IgD-negative memory B cell (primary cell): ENCODE measurements at regions not wholly inside any gene's neighbourhood (a gene's known extent, or its start where the extent isn't known, plus 50 kb on each side); places are given as distances from the start of the nearest gene placed in this dataset.

Experiments
- H3K27ac Mint-ChIP-seq, 3 donors: one replicate each; pipeline ENCODE4 v1.8.0; 2020 to 2022; ENCODE audit warnings: mild to moderate bottlenecking in 3 of 3, mixed read lengths in 3 of 3, moderate library complexity in 1 of 3
- H3K27me3 Mint-ChIP-seq: one replicate; pipeline ENCODE4 v1.8.0; 2021; ENCODE audit warnings: mixed read lengths
- H3K36me3 Mint-ChIP-seq: one replicate; pipeline ENCODE4 v1.8.0; 2020; ENCODE audit warnings: mild to moderate bottlenecking, mixed read lengths
- H3K4me1 Mint-ChIP-seq, 3 donors: one replicate each; pipeline ENCODE4 v1.8.0; 2020 to 2022; ENCODE audit warnings: mixed read lengths in 3 of 3, mild to moderate bottlenecking in 1 of 3
- H3K4me3 Mint-ChIP-seq, 4 donors: one replicate each; pipeline ENCODE4 v1.8.0; 2020 to 2022; ENCODE audit warnings: mild to moderate bottlenecking in 4 of 4, mixed read lengths in 4 of 4, moderate library complexity in 3 of 4
- H3K9me3 Mint-ChIP-seq, 3 donors: one replicate each; pipeline ENCODE4 v1.8.0; 2020 to 2021; ENCODE audit warnings: mixed read lengths in 3 of 3, mild to moderate bottlenecking in 1 of 3

DNA sequence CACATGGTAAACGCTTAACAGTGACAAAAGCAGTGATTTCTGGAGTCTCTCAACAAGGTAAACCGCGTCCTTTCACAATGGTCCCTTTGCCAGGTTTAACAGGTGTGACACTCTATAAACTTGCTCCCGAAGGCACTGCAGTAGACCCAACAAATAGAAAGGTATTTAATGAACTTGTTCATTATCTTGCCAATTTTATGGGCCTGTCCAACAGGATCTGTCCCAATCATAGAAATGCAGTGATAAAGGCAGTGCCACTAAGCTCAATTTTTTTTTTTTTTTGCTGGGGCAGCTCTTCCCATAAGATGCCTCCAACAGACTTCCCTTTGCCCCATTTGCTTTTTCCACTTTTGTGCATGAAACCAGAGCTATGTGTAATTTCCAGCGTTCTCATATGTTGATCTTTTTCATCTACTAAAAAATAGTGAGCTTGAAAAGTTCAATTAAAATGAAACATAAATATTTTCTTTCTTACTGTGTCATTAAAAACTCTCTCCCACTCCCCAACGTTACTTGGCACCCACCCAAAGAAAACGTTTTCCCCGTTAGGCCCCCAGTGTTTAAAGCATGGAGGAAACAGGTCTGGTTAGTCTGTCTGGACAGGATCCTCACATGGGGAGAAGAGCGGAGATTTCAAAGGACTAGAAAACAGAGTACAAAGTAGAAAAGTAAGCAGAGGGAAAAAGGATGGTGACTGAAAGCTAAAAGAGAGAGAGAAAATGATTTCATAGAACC, 80.9 kb upstream of the SPATA31D4 start:
- H3K4me1 Mint-ChIP-seq: no peaks in the 10 kb centered on the region
- H3K9me3 Mint-ChIP-seq: no peaks in the 10 kb centered on the region
- no peaks in the 10 kb centered on the region for H3K27me3 Mint-ChIP-seq
- no peak overlapping the region for H3K27ac Mint-ChIP-seq
- H3K36me3 Mint-ChIP-seq: no peaks in the 10 kb centered on the region
- H3K4me3 Mint-ChIP-seq: no peak overlapping the region

DNA sequence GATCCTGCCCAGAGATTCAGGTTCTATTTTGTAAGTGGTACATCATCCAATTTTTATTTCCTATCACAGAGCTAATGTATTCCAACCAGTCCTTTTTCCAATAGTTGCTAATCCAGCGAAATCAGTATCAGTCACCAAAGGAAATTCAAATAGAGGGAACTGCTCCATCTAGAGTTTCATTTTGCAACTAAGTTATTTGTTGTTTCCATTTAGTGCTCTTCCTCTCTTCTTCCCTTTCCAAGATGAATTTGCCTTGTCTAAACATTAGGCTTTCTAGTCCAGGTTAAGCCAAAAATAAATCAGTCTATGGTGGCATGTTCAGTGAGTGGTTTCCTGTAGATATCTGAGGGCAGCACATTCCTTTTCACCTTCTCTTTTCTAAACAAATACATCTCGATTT, 79.8 kb upstream of the SPATA31D4 start:
- no peak overlapping the region for H3K27ac Mint-ChIP-seq
- no peaks in the 10 kb centered on the region for H3K27me3 Mint-ChIP-seq
- H3K9me3 Mint-ChIP-seq: no peaks in the 10 kb centered on the region
- no peak overlapping the region for H3K4me3 Mint-ChIP-seq
- no peaks in the 10 kb centered on the region for H3K4me1 Mint-ChIP-seq
- no peaks in the 10 kb centered on the region for H3K36me3 Mint-ChIP-seq

DNA sequence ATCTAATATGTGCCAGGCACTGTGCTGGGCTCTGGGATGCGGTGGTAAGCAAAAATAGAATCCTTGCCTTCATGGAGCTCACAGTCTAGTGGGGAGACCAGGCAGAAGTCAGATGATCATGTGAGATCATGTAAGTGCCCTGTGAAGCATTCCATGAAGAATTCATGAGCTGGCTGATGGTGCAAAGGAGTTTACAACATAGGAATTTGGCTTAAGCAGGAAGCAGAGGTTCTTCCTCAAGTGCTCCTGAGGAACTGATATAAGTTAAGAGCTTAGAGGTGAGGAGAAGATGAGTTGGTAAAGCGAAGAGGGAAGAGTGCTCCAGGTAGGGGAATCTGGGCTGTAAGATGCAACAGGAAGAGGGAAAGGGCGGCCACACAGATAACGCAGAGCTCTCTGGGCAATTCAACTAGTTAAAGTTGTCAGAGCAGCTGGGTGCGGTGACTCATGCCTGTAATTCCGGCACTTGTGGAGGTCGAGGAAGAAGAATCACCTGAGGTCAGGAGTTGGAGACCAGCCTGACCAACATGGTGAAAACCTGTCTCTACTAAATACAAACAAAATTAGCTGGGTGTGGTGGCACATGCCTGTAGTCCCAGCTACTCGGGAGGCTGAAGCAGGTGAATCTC, 78.5 kb upstream of the SPATA31D4 start:
- H3K27ac Mint-ChIP-seq: no peak overlapping the region
- H3K36me3 Mint-ChIP-seq: no peaks in the 10 kb centered on the region
- H3K4me3 Mint-ChIP-seq: no peak overlapping the region
- no peaks in the 10 kb centered on the region for H3K4me1 Mint-ChIP-seq
- H3K27me3 Mint-ChIP-seq: no peaks in the 10 kb centered on the region
- no peaks in the 10 kb centered on the region for H3K9me3 Mint-ChIP-seq

DNA sequence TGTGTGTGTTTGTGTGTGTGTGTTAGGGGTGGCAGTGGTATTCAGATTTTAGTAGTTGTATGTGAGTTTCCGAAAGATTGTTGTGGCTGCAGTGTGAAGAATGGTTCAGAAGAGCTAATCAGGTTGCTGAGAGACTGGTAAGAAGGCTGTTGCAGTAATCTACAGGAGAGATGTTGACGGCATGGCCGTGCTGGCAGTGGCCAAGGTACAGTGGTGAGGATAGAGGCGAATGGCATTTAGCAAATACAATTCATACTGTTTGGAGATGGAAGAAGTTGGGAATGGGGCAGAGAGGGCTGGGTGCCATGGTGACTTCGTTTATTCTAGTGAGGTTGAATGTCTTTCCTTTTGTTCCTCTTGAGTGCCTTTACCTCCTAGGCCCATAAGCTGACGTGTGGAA, 77.5 kb upstream of the SPATA31D4 start:
- Mint-ChIP-seq H3K36me3 (no peaks in the 10 kb centered on the region), H3K9me3 (no peaks in the 10 kb centered on the region), H3K27ac (no peak overlapping the region), H3K4me3 (no peak overlapping the region), H3K27me3 (no peaks in the 10 kb centered on the region), H3K4me1 (no peaks in the 10 kb centered on the region)

DNA sequence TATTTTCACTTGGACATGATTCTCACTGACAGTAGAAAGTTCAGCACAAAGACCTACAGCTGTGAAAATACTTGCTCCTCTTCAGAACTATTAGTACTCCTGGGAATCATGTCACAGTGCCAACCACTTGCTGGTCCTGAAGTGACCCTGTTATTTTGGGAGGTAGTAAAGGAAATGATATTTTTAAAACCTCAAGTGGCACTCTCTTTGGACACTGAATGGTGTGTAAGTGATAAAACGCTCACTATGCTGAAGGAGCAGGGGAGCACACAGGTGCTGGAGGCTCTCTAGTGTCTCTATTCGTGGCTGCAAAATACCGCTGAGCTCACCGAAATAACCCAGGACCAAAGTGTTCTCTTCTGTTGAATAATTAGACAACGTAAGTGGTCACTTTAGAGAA, 76.9 kb upstream of the SPATA31D4 start:
- Mint-ChIP-seq H3K36me3 (no peaks in the 10 kb centered on the region), H3K27ac (no peak overlapping the region), H3K27me3 (no peaks in the 10 kb centered on the region), H3K4me3 (no peak overlapping the region), H3K9me3 (no peaks in the 10 kb centered on the region), H3K4me1 (no peaks in the 10 kb centered on the region)

DNA sequence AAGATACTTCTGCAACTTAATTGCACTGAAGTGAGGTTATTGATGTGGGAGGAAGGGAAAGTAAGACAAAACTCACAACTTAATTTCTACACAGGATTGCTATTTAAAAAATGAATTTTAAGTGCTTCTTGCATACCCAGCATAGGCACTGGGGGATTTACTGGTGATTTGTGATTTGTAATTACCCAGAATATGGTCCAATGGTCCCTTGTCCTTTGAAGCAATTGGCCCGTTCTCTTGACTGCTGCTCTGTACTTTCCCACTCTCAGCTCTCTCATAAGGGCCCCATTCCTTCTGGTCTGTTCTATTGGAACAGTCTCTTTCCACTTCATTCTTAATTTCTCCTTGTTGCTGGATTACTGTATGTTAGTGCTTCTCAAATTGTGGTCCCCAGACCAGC, 75.4 kb upstream of the SPATA31D4 start:
- Mint-ChIP-seq H3K9me3 (no peaks in the 10 kb centered on the region), H3K4me3 (no peak overlapping the region), H3K27me3 (no peaks in the 10 kb centered on the region), H3K36me3 (no peaks in the 10 kb centered on the region), H3K27ac (no peak overlapping the region), H3K4me1 (no peaks in the 10 kb centered on the region)

DNA sequence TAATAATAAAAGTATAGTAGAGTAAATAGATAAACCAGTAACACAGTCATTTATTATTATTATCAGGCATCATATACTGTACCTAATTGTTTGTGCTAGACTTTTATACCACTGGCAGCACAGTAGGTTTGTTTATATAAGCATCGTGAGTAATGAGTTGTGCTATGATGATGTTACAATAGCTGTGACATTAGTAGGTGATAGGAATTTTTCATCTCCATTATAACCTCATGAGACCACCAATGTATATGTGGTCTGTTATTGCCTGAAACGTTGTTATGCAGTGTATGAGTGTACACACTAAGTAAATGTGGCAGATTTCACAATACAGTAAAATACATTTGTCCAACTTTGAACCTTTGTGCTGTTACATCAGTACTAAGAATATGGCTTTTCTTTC, 72.7 kb upstream of the SPATA31D4 start:
- Mint-ChIP-seq H3K9me3 (no peaks in the 10 kb centered on the region), H3K36me3 (no peaks in the 10 kb centered on the region), H3K4me1 (no peaks in the 10 kb centered on the region), H3K27ac (no peak overlapping the region), H3K4me3 (no peak overlapping the region), H3K27me3 (peaks cover 2% of the 10 kb centered on the region)

DNA sequence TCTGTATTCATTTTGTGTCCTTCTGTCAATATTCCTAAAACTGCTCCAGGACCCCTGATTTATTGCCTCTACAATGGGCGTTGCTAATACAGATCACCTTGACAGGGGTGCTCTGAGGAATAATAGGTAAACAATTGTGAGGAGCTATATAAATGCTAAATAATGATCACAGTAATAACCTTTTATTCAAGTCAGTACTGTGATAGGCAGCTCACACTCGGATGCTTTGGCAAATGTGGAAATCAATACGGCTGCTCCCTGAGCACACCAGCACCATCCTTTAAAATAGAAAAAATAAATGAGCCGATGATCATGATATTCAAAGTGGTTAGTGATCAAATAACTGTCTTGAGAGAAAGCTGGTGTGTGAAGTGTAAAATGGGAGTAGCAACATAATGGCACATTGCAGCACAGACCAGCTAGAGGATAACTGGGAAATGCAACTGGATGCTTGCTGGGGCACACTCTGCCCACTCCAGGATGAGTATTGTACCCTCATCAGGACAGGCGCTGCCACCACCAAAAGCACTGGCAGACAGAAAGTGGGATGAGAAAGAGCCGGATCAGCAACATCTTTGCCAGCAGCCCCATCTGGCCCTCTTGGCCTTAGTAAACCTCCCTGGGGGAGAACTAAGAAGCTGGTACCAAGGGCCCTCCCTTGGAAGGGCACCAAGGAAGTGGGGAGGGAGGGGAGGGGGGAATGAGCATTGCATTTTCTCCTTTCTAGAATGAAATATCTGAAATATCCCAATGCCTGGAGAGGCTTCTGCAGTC, 69.4 kb upstream of the SPATA31D4 start:
- Mint-ChIP-seq H3K4me1 (no peaks in the 10 kb centered on the region), H3K9me3 (no peaks in the 10 kb centered on the region), H3K27me3 (peaks cover 2% of the 10 kb centered on the region), H3K27ac (no peak overlapping the region), H3K4me3 (no peak overlapping the region), H3K36me3 (no peaks in the 10 kb centered on the region)

DNA sequence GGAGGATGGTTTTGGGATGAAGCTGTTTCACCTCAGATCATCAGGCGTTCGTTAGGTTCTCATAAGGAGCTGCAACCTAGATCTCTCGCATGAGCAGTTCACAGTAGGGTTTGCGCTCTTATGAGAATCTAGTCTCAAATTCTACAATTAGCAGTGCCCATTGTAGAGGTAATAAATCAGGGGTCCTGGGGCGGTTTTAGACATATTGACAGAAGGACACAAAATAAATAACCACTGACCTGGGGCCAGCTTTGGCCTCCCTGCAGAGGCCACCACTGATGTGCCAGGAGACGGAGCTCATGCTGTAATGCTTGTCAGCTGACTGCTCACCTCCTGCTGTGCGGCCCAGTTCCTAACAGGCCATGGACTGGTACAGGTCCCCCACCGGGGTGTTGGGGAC, 67.6 kb upstream of the SPATA31D4 start:
- no peaks in the 10 kb centered on the region for H3K9me3 Mint-ChIP-seq
- H3K4me3 Mint-ChIP-seq: no peak overlapping the region
- H3K27me3 Mint-ChIP-seq: peaks cover 2% of the 10 kb centered on the region
- no peaks in the 10 kb centered on the region for H3K36me3 Mint-ChIP-seq
- no peaks in the 10 kb centered on the region for H3K4me1 Mint-ChIP-seq
- no peak overlapping the region for H3K27ac Mint-ChIP-seq

DNA sequence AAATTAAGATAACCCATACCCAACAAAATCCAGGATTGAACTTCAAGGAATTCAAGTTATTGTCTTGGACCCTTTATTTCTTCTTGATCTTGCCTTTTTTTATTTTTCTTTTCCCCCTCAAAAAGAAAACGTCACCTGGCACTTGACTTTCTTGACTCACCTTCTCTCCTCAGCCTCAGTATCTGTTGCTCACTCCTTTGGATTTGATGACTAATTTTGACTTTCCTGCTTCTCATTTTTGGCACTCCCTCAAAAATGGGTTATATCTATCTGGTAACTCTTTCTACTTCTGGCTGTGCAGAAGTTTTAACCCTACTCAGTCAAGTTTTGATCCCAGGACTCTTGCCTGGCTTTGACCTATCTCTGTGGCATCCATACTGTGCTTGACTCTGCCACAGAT, 66.6 kb upstream of the SPATA31D4 start:
- no peaks in the 10 kb centered on the region for H3K4me1 Mint-ChIP-seq
- H3K27me3 Mint-ChIP-seq: peaks cover 2% of the 10 kb centered on the region
- no peak overlapping the region for H3K4me3 Mint-ChIP-seq
- H3K36me3 Mint-ChIP-seq: no peaks in the 10 kb centered on the region
- H3K27ac Mint-ChIP-seq: no peak overlapping the region
- H3K9me3 Mint-ChIP-seq: no peaks in the 10 kb centered on the region

DNA sequence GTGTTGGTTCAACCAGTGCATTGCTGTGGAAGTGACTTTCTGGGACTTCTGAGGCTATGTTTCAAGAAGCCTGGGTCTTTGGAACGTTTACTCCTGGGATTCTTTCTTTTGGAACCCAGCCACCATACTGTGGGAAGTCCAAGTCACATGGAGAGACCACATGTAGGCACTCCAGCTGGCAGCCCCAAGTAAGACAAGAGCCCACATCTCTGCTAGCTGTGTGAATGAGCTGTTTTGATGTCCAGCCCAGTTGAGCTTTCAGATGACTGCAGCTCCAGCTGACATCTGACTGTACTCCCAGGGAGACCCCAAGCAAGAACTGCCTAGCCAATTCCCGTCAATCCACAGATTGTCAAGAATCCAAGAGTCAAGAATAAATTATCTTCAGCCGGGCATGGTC, 60.1 kb upstream of the SPATA31D4 start:
- no peak overlapping the region for H3K27ac Mint-ChIP-seq
- no peak overlapping the region for H3K4me3 Mint-ChIP-seq
- H3K36me3 Mint-ChIP-seq: no peaks in the 10 kb centered on the region
- H3K4me1 Mint-ChIP-seq: peaks cover 0 to 3% (median 0%) of the 10 kb centered on the region in 3 donors
- peaks cover 3% of the 10 kb centered on the region for H3K27me3 Mint-ChIP-seq
- H3K9me3 Mint-ChIP-seq: peaks cover 0 to 3% (median 0%) of the 10 kb centered on the region in 3 donors

DNA sequence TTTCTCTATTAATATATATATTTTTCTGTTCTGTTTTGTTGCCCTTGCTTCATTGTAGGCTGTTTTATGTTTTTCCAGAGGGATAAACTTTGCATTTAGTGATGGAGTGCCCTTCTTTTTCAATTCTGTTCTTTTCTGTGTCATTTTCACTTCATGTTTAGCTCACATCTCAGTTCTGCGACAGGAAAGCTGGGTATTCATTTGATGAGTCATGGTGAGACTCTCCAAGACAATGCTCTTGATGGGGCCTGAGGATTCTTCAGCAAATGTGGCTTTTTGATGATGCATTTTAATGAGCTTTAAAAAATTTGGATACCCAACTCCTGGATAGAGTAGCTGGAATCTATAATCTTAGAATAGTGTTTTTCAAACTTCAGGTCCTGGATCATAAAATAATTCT, 56.5 kb upstream of the SPATA31D4 start:
- H3K27me3 Mint-ChIP-seq: peaks cover 3% of the 10 kb centered on the region
- H3K27ac Mint-ChIP-seq: no peak overlapping the region
- no peaks in the 10 kb centered on the region for H3K36me3 Mint-ChIP-seq
- H3K4me3 Mint-ChIP-seq: no peak overlapping the region
- peaks cover 0 to 3% (median 0%) of the 10 kb centered on the region in 3 donors for H3K9me3 Mint-ChIP-seq
- peaks cover 0 to 3% (median 0%) of the 10 kb centered on the region in 3 donors for H3K4me1 Mint-ChIP-seq

DNA sequence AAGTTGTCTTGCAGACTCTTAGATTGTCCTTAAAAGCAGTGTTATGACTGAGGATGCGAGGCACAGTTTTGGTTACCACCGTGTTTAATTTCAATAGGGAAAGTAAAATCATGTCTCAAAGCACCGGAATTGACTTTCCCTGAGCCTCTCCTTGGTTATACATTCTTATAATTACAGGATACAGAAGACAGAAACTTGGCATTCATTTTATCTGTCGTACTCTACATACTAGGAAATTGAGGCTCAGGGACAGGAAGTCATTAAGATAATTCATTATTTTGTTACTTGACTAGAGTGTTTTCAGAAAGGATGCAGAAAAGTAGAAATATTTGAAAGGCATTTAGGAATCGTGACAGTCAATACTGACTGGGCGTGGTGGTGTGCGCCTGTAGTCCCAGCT, 54.0 kb upstream of the SPATA31D4 start:
- peaks cover 0 to 3% (median 0%) of the 10 kb centered on the region in 3 donors for H3K4me1 Mint-ChIP-seq
- H3K27ac Mint-ChIP-seq: no peak overlapping the region
- H3K36me3 Mint-ChIP-seq: no peaks in the 10 kb centered on the region
- H3K4me3 Mint-ChIP-seq: no peak overlapping the region
- H3K9me3 Mint-ChIP-seq: peaks cover 0 to 3% (median 0%) of the 10 kb centered on the region in 3 donors
- no peaks in the 10 kb centered on the region for H3K27me3 Mint-ChIP-seq

DNA sequence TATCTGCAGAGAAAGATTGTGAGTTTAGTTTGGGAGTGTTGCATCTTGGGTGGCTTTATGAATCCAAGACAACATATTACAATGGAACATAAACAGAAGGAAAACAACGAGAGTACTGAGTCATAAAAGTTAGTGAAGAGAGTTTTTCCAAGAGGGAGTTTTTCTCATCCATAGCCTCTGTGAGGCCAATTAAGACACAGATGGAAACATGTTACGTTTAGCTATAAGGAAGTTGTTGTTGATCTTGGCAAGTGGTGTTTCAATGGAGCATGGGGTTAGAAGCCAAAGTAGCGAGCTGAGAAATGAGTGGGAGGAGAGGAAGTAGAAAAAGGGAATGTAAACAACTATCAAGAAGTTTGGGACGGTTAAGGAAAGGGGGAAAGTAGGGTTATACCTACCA, 53.3 kb upstream of the SPATA31D4 start:
- peaks cover 0 to under 1% (median 0%) of the 10 kb centered on the region in 3 donors for H3K4me1 Mint-ChIP-seq
- H3K27ac Mint-ChIP-seq: no peak overlapping the region
- H3K27me3 Mint-ChIP-seq: no peaks in the 10 kb centered on the region
- no peak overlapping the region for H3K4me3 Mint-ChIP-seq
- no peaks in the 10 kb centered on the region for H3K36me3 Mint-ChIP-seq
- no peaks in the 10 kb centered on the region for H3K9me3 Mint-ChIP-seq

DNA sequence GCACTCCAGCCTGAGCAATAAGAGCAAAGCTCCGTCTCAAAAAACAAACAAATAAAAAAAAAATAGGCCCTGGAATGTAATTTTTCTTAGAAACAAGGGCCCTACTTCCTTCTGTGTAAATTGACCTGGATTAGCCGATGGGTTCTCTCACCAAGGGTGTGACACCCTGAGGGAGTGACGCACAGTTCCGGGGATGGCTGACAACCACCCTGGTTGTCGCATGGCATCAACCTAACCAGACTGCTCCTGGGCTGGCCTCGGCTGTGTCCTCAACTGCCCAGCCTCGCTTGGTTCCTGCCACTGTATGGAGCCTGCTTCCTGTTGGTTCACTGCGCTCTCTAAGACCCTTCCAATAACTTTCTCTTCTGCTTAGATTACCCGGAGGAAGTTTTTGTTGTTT, 51.2 kb upstream of the SPATA31D4 start:
- no peaks in the 10 kb centered on the region for H3K27me3 Mint-ChIP-seq
- H3K27ac Mint-ChIP-seq: no peak overlapping the region
- no peaks in the 10 kb centered on the region for H3K4me1 Mint-ChIP-seq
- H3K4me3 Mint-ChIP-seq: no peak overlapping the region
- H3K36me3 Mint-ChIP-seq: no peaks in the 10 kb centered on the region
- H3K9me3 Mint-ChIP-seq: no peaks in the 10 kb centered on the region
